LoVo (cell line): ENCODE measurements at regions not wholly inside any gene's neighbourhood (a gene's known extent, or its start where the extent isn't known, plus 50 kb on each side); places are given as distances from the start of the nearest gene placed in this dataset.
"Not testable (repeated sequence)": the region's sequence is repeated elsewhere in the genome, so short reads cannot be mapped to it uniquely, and the experiment has no call there.

Source experiments
- DNase-seq: peaks from one replicate; pipeline ENCODE4 v3.0.0-alpha.2; 2016; ENCODE audit warnings: low spot score

DNA sequence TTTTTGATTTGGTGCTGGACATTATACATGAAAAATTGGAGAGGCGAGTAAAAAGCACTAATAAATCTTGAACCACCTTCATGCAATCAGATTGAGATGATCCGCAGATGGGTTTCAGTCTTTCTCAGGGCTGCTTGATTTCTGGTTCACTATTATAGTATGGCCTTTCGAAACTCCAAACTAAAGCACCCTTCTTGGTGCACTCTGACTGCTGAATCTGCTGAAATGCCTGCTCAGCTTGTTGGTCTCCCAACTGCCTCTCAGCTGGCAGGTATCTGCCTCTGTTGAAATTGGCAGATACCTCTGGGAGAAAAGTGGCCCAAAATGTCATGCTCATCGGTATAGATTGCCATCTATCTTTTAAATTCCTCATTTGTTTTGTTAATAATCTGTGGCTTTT, 102.5 kb upstream of the WIPF3 start:
- not testable (repeated sequence) for DNase-seq

DNA sequence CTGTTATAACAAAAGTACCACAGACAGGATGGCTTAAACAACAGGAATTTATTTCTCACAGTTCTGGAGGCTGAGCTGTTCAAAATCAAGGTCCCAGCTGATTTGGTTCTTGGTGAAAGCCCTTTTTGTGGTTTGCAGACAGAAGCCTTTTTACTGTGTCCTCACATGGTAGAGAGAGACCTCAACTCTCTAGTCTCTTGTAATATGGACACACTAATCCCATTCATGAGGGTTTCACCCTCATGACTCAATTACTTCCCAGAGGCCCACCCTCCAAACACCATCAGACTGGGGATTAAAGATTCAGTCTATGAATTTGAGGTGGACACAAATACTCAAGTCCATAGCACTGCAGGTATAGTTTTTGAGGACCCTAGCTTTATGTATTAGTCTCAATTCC, 97.3 kb upstream of the WIPF3 start:
- DNase-seq = not testable (repeated sequence)

DNA sequence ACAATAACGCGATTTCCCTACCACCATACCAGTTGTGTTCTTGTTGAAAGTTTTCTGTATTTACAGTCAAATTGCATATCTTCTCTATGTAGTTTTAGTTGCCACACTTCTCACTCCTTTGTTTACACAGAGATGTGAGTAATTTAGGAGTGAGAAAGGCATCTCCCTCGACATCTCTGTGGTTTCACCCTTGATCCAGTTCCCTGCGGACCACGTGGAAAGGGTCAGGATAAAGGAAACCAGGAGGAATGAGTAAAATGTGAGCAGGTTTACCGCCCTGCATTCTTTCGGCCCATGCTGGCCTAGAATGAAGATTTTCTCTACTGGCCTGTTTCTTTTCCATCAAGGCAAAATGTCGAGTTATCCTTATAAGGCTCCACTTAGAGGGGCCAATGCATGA, 83.2 kb upstream of the WIPF3 start:
- DNase-seq = peak; percentile 95

DNA sequence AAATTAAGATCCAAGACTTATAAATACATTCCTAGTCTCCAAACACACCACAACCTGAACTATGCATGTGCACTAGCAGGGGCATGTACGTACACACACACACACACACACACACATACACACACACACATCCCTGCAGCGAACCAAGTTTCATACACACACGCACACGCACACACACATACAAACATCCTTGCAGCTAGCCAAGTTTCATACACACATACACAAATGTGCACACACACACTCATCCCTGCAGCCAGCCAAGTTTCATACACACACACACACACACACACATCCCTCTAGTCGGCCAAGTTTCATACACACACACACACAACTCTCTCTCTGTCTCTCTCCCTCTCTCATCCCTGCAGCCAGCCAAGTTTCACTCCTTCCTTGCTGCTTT, 82.7 kb upstream of the WIPF3 start:
- no peak for DNase-seq

DNA sequence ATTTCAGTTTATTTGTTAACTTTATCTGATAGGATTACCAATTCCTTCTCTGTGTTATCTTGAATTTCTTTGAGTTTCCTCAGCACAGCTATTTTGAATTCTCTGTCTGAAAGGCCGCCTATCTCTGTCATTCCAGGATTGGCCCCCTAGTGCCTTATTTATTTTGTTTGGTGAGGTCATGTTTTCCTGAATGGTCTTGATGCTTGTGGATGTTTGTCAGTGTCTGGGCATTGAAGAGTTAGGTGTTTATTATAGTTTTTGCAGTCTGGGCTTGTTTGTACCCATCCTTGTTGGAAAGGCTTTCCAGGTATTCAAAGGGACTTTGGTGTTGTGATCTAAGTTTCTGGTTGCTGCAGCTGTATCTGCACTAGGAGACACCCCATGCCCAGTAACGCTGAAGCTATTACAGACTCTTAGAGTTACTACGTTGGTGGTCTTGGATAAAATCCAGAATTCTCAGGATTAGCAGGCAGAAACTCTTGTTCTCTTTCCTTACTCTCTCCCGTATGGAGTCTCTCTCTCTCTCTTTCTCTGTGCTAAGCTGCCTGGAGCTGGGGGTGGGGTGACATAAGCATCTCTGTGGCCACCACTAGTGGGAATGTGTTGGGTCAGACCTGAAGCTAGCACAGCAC, 76.7 kb upstream of the WIPF3 start:
- DNase-seq = not testable (repeated sequence)

DNA sequence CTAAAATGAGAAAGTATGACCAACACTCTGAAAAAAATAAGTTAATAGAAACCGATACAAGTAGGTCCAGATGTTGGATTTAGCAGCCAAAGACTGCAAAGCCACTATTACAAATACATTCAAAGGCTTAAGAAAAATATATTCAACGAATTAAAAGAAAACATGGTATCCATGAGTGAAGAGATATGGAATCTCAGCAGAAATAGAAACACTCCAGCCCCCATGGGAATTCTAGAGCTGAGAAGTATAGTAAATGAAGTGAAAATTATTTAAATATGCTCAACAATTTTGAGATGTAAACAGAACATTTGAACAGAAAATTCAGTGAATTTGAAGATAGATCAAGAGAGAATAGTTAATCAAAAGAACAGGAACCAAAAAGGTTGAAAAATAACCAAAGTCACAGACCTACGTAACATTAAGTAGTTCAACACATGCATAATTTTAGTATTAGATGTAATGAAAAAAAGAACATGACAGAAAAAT, 72.0 kb upstream of the WIPF3 start:
- DNase-seq = no peak

DNA sequence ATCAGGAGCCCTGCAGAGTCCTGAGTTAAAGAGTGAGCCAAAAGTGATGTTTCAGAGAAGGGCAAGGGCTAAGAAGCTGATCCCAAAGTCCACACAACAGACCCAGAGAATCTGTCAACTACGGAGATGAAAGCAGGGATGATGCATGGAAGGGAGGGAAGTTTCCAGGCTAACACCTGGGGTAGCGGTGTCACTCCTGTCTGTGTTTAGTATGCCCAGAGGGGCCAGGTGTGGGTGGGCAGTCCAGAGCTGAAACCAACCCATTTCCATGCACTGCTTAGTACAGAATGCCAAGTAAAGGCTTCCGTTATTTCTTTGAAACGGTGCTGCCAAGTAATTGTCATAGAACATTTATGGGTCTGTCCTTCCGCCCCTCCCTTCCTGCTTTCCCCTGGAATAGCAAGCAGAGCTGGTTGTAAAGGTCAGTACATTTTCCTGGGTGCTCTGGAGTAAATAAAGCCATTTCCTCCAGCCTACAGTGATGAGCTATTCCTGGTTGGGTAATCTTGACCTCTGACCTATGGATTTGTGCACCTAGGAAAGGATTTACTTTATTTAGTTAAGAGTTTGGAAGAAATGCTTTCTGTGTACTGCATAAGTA, 58.6 kb upstream of the WIPF3 start:
- not testable (repeated sequence) for DNase-seq

DNA sequence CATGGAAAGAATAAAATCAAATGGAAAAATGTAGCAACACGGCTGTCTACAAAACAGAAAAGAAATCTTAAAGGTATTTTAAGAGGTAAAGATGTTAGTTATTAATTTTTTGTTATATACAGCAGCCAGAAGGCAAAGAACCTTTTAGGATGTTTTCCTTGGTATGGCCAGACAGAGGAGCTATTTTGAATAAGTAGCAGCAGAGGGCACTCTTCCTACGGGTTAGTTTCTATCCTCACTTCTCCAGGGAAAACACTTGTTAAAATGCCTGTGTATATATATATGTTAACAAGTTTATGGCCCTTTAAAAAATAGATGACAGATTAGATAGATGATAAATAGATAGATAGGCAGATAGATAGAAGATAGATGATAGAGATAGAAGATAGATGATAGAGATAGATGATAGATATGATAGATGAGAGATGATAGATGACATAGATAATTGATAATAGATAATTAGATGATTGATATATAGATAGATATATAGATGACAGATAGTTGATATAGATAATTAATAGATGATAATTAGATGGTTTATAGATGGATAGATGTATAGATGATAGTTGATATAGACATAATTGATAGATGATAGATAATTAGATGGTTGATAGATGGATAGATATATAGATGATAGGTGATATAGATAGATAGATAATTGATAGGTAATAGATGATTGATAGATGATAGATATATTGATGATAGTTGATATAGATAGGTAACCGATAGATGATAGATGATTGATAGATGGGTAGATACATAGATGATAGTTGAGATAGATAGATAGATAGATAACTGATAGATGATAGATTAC, 57.8 kb upstream of the WIPF3 start:
- peak; percentile 75 for DNase-seq

DNA sequence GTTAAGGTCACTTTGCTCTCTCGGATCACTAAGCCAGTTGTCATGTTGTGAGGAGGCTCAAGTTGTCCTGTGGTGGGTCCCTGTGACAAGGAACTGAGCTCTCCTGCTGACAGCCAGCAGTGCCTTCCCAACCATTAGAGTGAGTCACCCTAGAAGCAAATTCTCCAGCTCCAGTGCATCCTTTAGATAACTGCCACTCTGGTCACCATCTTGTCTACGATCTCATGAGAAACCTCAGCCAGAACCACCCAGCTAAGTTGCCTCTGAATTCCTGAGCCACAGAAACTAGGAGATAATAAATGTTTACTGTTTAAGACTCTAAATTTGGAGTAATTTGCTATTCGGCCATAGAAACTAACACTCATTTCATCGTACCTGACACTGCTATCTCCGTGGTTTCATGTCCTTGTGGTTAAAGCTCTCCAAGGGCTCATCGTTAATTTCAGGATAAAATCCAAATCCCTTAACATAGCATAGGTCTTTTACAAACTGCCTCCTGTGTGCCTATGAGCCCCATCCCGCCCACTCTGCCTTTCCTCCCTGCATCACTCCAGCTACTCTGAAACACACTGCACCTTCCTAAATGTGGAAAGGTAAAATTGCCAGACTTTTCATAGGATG, 56.5 kb upstream of the WIPF3 start:
- no peak for DNase-seq

DNA sequence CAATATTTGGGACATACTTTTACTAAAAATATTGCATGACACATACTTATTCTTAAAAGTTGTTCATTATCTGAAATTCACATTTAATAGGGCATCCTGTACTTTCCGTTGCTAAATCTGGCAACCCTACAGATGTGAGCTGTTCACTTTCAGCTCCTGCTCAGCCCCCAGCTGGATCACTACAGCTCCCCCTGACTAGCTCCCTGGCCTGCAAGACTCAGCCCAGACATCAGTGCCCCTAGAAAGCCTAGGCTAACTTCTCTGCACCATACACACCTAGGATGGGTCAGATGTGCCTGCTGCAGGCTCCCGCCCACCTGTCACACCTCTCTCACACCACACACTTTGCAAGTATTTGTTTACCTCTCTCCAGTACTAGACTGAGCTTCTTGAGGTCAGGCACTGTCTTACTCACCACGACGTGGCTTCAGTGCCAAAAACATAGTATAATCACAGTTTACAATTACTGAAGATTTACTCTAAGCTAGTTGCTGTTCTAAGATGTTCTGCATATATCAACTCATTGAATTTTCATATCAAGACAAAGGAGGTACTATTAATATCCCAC, 55.9 kb upstream of the WIPF3 start:
- not testable (repeated sequence) for DNase-seq

DNA sequence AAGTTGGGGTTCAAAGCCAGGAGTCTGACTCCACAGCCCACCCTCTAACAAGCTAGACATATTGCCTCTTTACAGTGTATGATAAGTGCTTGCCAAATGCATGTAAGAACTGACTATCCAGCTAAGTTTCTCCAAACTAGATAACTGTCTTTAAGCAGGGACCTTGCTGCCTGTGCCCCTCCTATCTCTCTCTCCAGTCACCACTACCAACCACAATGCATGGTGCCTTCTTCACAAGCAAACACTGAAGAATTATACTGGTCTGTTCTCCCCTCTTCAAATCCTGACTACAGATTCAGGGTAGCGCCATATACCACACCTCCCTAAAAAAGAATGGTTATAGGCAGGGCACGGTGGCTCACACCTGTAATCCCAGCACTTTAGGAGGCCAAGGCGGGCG, 55.3 kb upstream of the WIPF3 start:
- DNase-seq = not testable (repeated sequence)

DNA sequence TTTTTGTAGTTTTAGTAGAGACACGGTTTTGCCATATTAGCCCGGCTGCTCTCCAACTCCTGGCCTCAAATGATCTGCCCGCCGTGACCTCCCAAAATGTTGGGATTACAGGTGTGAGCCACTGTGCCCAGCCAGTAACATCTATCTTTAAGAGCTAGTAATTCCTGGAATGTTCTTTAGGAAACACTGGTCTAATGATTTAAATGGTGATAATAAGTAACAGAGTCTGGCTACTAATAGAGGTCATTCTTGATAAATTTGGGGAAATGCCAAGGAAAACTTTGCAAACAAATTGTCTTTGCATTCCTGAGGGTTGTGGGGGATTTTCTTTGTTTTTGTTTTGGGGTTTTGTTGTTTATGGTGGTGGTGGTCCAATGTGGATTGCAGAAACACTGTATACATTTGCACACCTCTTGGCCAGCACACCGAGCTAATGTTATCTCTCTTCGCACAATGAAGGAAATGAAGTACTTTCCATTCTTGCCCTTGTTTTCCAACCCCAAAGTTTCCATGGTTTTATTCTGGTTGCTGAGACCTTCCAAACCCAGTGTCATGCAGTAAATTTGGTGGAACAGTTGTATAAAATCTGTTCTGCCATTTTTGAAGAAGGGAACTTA, 51.3 kb upstream of the WIPF3 start:
- DNase-seq = no peak
